Sigmoid colon (tissue), 6 donors: ENCODE measurements at regions not wholly inside any gene's neighbourhood (a gene's known extent, or its start where the extent isn't known, plus 50 kb on each side); places are given as distances from the start of the nearest gene placed in this dataset.
A peak's percentile ranks its signal among the peaks of the same experiment; 100 is the strongest.

Source experiments
- DNase-seq: peaks from one replicate; pipeline ENCODE4 v3.0.0-alpha.2; 2019
- H3K27ac ChIP-seq, 4 donors: fragments of 200-600 bp; sonication (generic); one replicate each; pipeline ENCODE4 v1.5.1; 2016 to 2019; ENCODE audit warnings: mild to moderate bottlenecking in 1 of 4
- H3K27me3 ChIP-seq, 3 donors: fragments of 200-600 bp; sonication (generic); one replicate each; pipeline ENCODE4 v1.5.1; 2019; ENCODE audit warnings: mild to moderate bottlenecking in 1 of 3
- H3K36me3 ChIP-seq, 4 donors: fragments of 200-600 bp; sonication (generic); one replicate each; pipeline ENCODE4 v1.5.1; 2016 to 2019
- H3K4me1 ChIP-seq, 4 donors: fragments of 200-600 bp; sonication (generic); one replicate each; pipeline ENCODE4 v1.5.1; 2017 to 2019
- H3K4me3 ChIP-seq, 4 donors: fragments of 200-600 bp; sonication (generic); one replicate each; pipeline ENCODE4 v1.5.1; 2017 to 2019; ENCODE audit warnings: mild to moderate bottlenecking in 2 of 4, moderate library complexity in 1 of 4
- H3K9me3 ChIP-seq, 4 donors: fragments of 200-600 bp in 3 of 4; sonication (generic) in 3 of 4; one replicate each; pipeline versions ENCODE4 v1.5.1 to v1.6.1; 2013 to 2019
- EP300 ChIP-seq, 4 donors: sonication (generic); formaldehyde crosslinking; IDR thresholded peaks; one replicate each; pipeline ENCODE4 v1.6.1; 2017; ENCODE audit warnings: antibody characterized with exemption in 4 of 4
- POLR2A ChIP-seq, 2 donors: fragments of 450-650 bp; IDR thresholded peaks; one replicate each; pipeline ENCODE4 v1.6.1; 2016; ENCODE audit warnings: antibody characterized with exemption in 2 of 2, mild to moderate bottlenecking in 2 of 2, moderate library complexity in 2 of 2
- POLR2AphosphoS5 ChIP-seq, 4 donors: sonication (generic); formaldehyde crosslinking; IDR thresholded peaks; one replicate each; pipeline ENCODE4 v1.6.1; 2017; ENCODE audit warnings: antibody characterized with exemption in 4 of 4
- WGBS, 2 donors: extraction: QIAGEN DNeasy Blood & Tissue Kit; methylation state at CpG; one replicate each; pipeline ENCODE4 v1.1.7; 2013; 5-methylcytosine and 5-hydroxymethylcytosine counted together
- intact Hi-C: fragments of 100-400 bp; cut with DNase I; formaldehyde crosslinking; loops from one replicate; pipeline ENCODE4 v1.15.1; 2023
- TF ChIP-seq, protein P1 (sequence below), 4 experiments: fragments of 450-650 bp in 3 of 4; fragments of 200-600 bp in 1 of 4; IDR thresholded peaks; one replicate each; pipeline ENCODE4 v1.5.1; 2016 to 2019; ENCODE audit warnings: antibody characterized with exemption in 4 of 4, mild to moderate bottlenecking in 3 of 4, moderate library complexity in 2 of 4
- donor health status: healthy with polysubstance abuse.
- donor health status: healthy.

GRCh38 chr11:70574725-70575347, 176.5 kb downstream of the CTTN start:
- H3K4me1 ChIP-seq: no peaks in the 10 kb centered on the region
- no peak for DNase-seq
- no peak overlapping the region for H3K4me3 ChIP-seq
- TF ChIP-seq POLR2AphosphoS5 (IDR thresholded peaks at IDR 0.05) (no peak), POLR2A (IDR thresholded peaks at IDR 0.05) (no peak), EP300 (IDR thresholded peaks at IDR 0.05) (no peak)
- TF ChIP-seq, protein P1, sequence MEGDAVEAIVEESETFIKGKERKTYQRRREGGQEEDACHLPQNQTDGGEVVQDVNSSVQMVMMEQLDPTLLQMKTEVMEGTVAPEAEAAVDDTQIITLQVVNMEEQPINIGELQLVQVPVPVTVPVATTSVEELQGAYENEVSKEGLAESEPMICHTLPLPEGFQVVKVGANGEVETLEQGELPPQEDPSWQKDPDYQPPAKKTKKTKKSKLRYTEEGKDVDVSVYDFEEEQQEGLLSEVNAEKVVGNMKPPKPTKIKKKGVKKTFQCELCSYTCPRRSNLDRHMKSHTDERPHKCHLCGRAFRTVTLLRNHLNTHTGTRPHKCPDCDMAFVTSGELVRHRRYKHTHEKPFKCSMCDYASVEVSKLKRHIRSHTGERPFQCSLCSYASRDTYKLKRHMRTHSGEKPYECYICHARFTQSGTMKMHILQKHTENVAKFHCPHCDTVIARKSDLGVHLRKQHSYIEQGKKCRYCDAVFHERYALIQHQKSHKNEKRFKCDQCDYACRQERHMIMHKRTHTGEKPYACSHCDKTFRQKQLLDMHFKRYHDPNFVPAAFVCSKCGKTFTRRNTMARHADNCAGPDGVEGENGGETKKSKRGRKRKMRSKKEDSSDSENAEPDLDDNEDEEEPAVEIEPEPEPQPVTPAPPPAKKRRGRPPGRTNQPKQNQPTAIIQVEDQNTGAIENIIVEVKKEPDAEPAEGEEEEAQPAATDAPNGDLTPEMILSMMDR (IDR thresholded peaks at IDR 0.05): no peak
- H3K27ac ChIP-seq: no peak overlapping the region
- no peaks in the 10 kb centered on the region for H3K9me3 ChIP-seq
- WGBS, 2 donors: 81 to 86% methylated on average over 12 of the region's 12 CpGs
- H3K27me3 ChIP-seq: no peaks in the 10 kb centered on the region
- intact Hi-C loops: no loop called here
- no peaks in the 10 kb centered on the region for H3K36me3 ChIP-seq

DNA sequence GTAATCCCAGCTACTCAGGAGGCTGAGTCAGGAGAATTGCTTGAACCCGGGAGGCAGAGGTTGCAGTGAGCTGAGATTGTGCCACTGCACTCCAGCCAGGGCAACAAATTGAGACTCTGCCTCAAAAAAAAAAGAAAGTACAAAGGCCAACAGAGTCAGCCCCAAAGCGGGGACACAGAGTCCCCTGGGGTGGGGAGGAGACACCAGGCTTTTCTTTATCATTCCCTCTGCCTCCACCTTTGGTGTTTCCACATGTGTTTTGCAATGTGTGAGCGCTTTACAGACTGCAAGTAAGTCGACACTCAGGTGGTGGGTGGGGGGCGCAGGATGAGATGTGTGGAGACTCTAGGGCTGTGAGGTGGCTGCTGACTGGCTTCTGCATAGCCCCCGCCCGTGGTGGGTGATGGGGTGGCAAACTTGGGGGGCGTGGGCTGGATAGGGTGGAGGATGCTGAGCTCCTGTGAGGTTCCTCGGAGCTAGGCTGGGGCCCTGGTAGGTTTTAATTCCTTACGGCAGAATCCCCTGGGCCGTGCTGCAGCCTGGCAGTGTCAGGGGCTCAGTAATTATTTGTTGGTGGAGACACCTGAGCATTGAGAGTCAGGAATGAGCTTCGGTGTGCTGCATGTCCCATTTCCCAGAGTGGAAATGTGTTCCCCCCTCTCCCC, 177.2 kb downstream of the CTTN start:
- WGBS, 2 donors: 89 to 91% methylated on average over 12 of the region's 12 CpGs
- no peak overlapping the region for H3K4me3 ChIP-seq
- intact Hi-C loops: no loop called here
- H3K27me3 ChIP-seq: no peaks in the 10 kb centered on the region
- H3K9me3 ChIP-seq: no peaks in the 10 kb centered on the region
- no peaks in the 10 kb centered on the region for H3K4me1 ChIP-seq
- no peak overlapping the region for H3K27ac ChIP-seq
- no peaks in the 10 kb centered on the region for H3K36me3 ChIP-seq
- TF ChIP-seq POLR2AphosphoS5 (IDR thresholded peaks at IDR 0.05): no peak
- TF ChIP-seq POLR2A (IDR thresholded peaks at IDR 0.05): no peak
- TF ChIP-seq EP300 (IDR thresholded peaks at IDR 0.05): no peak
- TF ChIP-seq, protein P1 (IDR thresholded peaks at IDR 0.05): no peak
- DNase-seq: peak; percentile 49

GRCh38 chr11:70577258-70577603, 178.9 kb downstream of the CTTN start:
- TF ChIP-seq POLR2AphosphoS5 (IDR thresholded peaks at IDR 0.05) (no peak), EP300 (IDR thresholded peaks at IDR 0.05) (no peak), POLR2A (IDR thresholded peaks at IDR 0.05) (no peak)
- TF ChIP-seq, protein P1 (IDR thresholded peaks at IDR 0.05): no peak
- no peaks in the 10 kb centered on the region for H3K9me3 ChIP-seq
- H3K4me1 ChIP-seq: no peaks in the 10 kb centered on the region
- H3K4me3 ChIP-seq: no peak overlapping the region
- intact Hi-C loops: no loop called here
- no peaks in the 10 kb centered on the region for H3K27me3 ChIP-seq
- peak; percentile 37 for DNase-seq
- H3K27ac ChIP-seq: no peak overlapping the region
- whole genome bisulfite sequencing, 2 donors: 77 to 87% methylated on average over 7 of the region's 7 CpGs
- H3K36me3 ChIP-seq: no peaks in the 10 kb centered on the region

DNA sequence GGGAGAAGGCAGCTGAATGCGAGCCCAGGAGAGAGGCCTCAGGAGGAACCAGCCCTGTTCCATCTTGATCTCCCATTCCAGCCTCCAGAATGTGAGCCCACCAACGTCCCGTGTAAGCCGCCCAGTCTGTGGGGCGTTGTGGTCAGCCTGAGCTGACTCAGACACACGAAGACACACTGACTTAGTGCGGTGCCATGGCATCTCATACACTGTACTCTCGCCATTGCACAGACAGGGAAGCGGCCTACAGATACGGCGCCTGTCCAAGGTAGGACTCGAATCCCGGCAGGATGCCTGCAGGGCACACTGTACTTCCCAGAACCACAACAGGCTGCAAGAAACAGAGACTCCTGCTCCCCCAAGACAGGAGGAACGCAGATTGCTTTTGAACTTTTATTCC, 179.6 kb downstream of the CTTN start:
- TF ChIP-seq POLR2A (IDR thresholded peaks at IDR 0.05) (no peak), EP300 (IDR thresholded peaks at IDR 0.05) (no peak), POLR2AphosphoS5 (IDR thresholded peaks at IDR 0.05) (no peak)
- TF ChIP-seq, protein P1 (IDR thresholded peaks at IDR 0.05): no peak
- Histone ChIP-seq H3K4me3 (no peak overlapping the region), H3K27me3 (no peaks in the 10 kb centered on the region), H3K27ac (no peak overlapping the region), H3K4me1 (no peaks in the 10 kb centered on the region), H3K9me3 (no peaks in the 10 kb centered on the region), H3K36me3 (no peaks in the 10 kb centered on the region)
- intact Hi-C loops: no loop called here
- 87 to 91% methylated on average over 14 of the region's 14 CpGs for WGBS, 2 donors
- DNase-seq: peak; percentile 39
